H9 (cell line): ENCODE measurements at regions not wholly inside any gene's neighbourhood (a gene's known extent, or its start where the extent isn't known, plus 50 kb on each side); places are given as distances from the start of the nearest gene placed in this dataset.

Source experiments
- DNase-seq: peaks from one replicate; pipeline ENCODE4 v3.0.0-alpha.2; 2017
- H2AFZ ChIP-seq: one replicate; pipeline ENCODE4 v1.6.1; 2013; ENCODE audit warnings: mild to moderate bottlenecking, low read length, control low read depth, moderate library complexity
- H2AK5ac ChIP-seq: 2 replicates; pipeline ENCODE4 v1.6.1; 2013; ENCODE audit warnings: low read length, control low read depth, mixed read lengths; ENCODE audit not compliant: insufficient read length
- H2BK120ac ChIP-seq: one replicate; pipeline ENCODE4 v1.6.1; 2013; ENCODE audit warnings: low read depth, mild to moderate bottlenecking, low read length, control low read depth, inconsistent platforms; ENCODE audit not compliant: poor library complexity, severe bottlenecking
- H2BK12ac ChIP-seq: 2 replicates; pipeline ENCODE4 v1.6.1; 2013; ENCODE audit warnings: low read length, control low read depth, mixed read lengths, low read depth; ENCODE audit not compliant: insufficient read length
- H2BK15ac ChIP-seq: 2 replicates; pipeline ENCODE4 v1.6.1; 2013; ENCODE audit warnings: low read depth, low read length, control low read depth
- H2BK20ac ChIP-seq: one replicate; pipeline ENCODE4 v1.6.1; 2013; ENCODE audit warnings: low read depth, mild to moderate bottlenecking, low read length, control low read depth, inconsistent platforms; ENCODE audit not compliant: poor library complexity, severe bottlenecking
- H2BK5ac ChIP-seq: 2 replicates; pipeline ENCODE4 v1.6.1; 2013; ENCODE audit warnings: low read length, control low read depth, mixed read lengths; ENCODE audit not compliant: insufficient read length
- H3K14ac ChIP-seq: 2 replicates; pipeline ENCODE4 v1.6.1; 2013; ENCODE audit warnings: low read length, control low read depth; ENCODE audit not compliant: insufficient read depth
- H3K18ac ChIP-seq: 2 replicates; pipeline ENCODE4 v1.6.1; 2013; ENCODE audit warnings: low read depth, mild to moderate bottlenecking, mixed read lengths, low read length, control low read depth; ENCODE audit not compliant: insufficient read length
- H3K23ac ChIP-seq: 2 replicates; pipeline ENCODE4 v1.6.1; 2013; ENCODE audit warnings: low read length, control low read depth, mixed read lengths, low read depth; ENCODE audit not compliant: insufficient read length
- H3K23me2 ChIP-seq: 2 replicates; pipeline ENCODE4 v1.6.1; 2013; ENCODE audit warnings: low read depth, mild to moderate bottlenecking, mixed read lengths, low read length, control low read depth; ENCODE audit not compliant: insufficient read length, poor library complexity, severe bottlenecking
- H3K27ac ChIP-seq: 2 replicates; pipeline ENCODE4 v1.5.1; 2013; ENCODE audit warnings: low read length, control low read depth, mixed read lengths, low read depth; ENCODE audit not compliant: insufficient read length
- H3K27me3 ChIP-seq: 2 replicates; pipeline ENCODE4 v1.6.1; 2013; ENCODE audit warnings: low read length, control low read depth, inconsistent platforms; ENCODE audit not compliant: insufficient read depth
- H3K4ac ChIP-seq: 2 replicates; pipeline ENCODE4 v1.6.1; 2013; ENCODE audit warnings: low read depth, mild to moderate bottlenecking, control low read depth, inconsistent platforms, low read length, moderate library complexity
- H3K4me1 ChIP-seq: 2 replicates; pipeline ENCODE4 v1.6.1; 2013; ENCODE audit warnings: low read length, control low read depth, inconsistent platforms; ENCODE audit not compliant: insufficient read depth
- H3K4me2 ChIP-seq: 2 replicates; pipeline ENCODE4 v1.6.1; 2013; ENCODE audit warnings: low read length, control low read depth, mixed read lengths; ENCODE audit not compliant: insufficient read length, insufficient read depth
- H3K56ac ChIP-seq: 2 replicates; pipeline ENCODE4 v1.6.1; 2013; ENCODE audit warnings: low read depth, mild to moderate bottlenecking, mixed read lengths, low read length, control low read depth; ENCODE audit not compliant: insufficient read length
- H3K79me1 ChIP-seq: 2 replicates; pipeline ENCODE4 v1.6.1; 2013; ENCODE audit warnings: low read depth, mild to moderate bottlenecking, moderate library complexity, low read length, control low read depth, inconsistent platforms; ENCODE audit not compliant: insufficient read depth, poor library complexity, severe bottlenecking
- H3K79me2 ChIP-seq: 2 replicates; pipeline ENCODE4 v1.6.1; 2013; ENCODE audit warnings: low read length, control low read depth, inconsistent platforms; ENCODE audit not compliant: insufficient read depth
- H3K9ac ChIP-seq: 2 replicates; pipeline ENCODE4 v1.6.1; 2013; ENCODE audit warnings: low read length, control low read depth, mixed read lengths; ENCODE audit not compliant: insufficient read length; ENCODE audit errors: extremely low read depth
- H3K9me3 ChIP-seq: one replicate; pipeline ENCODE4 v1.6.1; 2013; ENCODE audit warnings: low read depth, low read length, inconsistent platforms; ENCODE audit not compliant: control insufficient read depth
- H3T11ph ChIP-seq: one replicate; pipeline ENCODE4 v1.6.1; 2013; ENCODE audit warnings: mild to moderate bottlenecking, low read length, control low read depth, inconsistent platforms
- H4K20me1 ChIP-seq: one replicate; pipeline ENCODE4 v1.6.1; 2013; ENCODE audit not compliant: control insufficient read depth, insufficient read length, insufficient read depth
- H4K5ac ChIP-seq: 2 replicates; pipeline ENCODE4 v1.6.1; 2013; ENCODE audit warnings: low read depth, mild to moderate bottlenecking, mixed read lengths, low read length, control low read depth; ENCODE audit not compliant: insufficient read length
- H4K8ac ChIP-seq: replicated peaks from 2 replicates; pipeline ENCODE4 v1.6.1; 2013; ENCODE audit warnings: low read length, control low read depth, mixed read lengths, low read depth; ENCODE audit not compliant: insufficient read length
- H4K91ac ChIP-seq: 2 replicates; pipeline ENCODE4 v1.6.1; 2013; ENCODE audit warnings: low read depth, mild to moderate bottlenecking, moderate library complexity, mixed read lengths, low read length, control low read depth; ENCODE audit not compliant: insufficient read length
- H3K27ac Mint-ChIP-seq, 3 experiments: 2 replicates in 2 of 3; 3 replicates in 1 of 3; pipeline ENCODE4 v1.8.0; 2020 to 2021; ENCODE audit warnings: mixed read lengths in 3 of 3, mild to moderate bottlenecking in 1 of 3, moderate library complexity in 1 of 3
- H3K27me3 Mint-ChIP-seq: 2 replicates; pipeline ENCODE4 v1.8.0; 2021; ENCODE audit warnings: low read depth, mild to moderate bottlenecking, moderate library complexity, mixed read lengths
- H3K36me3 Mint-ChIP-seq, 3 experiments: 2 replicates in 2 of 3; 3 replicates in 1 of 3; pipeline ENCODE4 v1.8.0; 2020 to 2021; ENCODE audit warnings: low read depth in 3 of 3, mixed read lengths in 3 of 3; ENCODE audit not compliant: insufficient read depth in 1 of 3
- H3K4me1 Mint-ChIP-seq, 2 experiments: 2 replicates each; pipeline ENCODE4 v1.8.0; 2020; ENCODE audit warnings: mixed read lengths in 2 of 2
- H3K4me3 Mint-ChIP-seq, 2 experiments: 2 replicates in 1 of 2; 3 replicates in 1 of 2; pipeline ENCODE4 v1.8.0; 2020 to 2021; ENCODE audit warnings: mild to moderate bottlenecking in 2 of 2, mixed read lengths in 2 of 2, moderate library complexity in 1 of 2
- H3K9me3 Mint-ChIP-seq, 2 experiments: 2 replicates in 1 of 2; 3 replicates in 1 of 2; pipeline ENCODE4 v1.8.0; 2020; ENCODE audit warnings: mild to moderate bottlenecking in 2 of 2, mixed read lengths in 2 of 2, moderate library complexity in 1 of 2
- CTCF ChIP-seq: fragments of 200-600 bp; sonication (generic); conservative IDR thresholded peaks from 3 replicates; pipeline ENCODE4 v1.8.0; 2021; ENCODE audit warnings: antibody characterized with exemption, mild to moderate bottlenecking
- WGBS: extraction: QIAGEN DNeasy Blood & Tissue Kit; methylation state at CpG from one replicate; pipeline ENCODE4 v1.1.7; 2013; ENCODE audit warnings: missing lambda C conversion rate, low lambda C conversion rate, mixed read lengths; ENCODE audit not compliant: insufficient read length; ENCODE audit errors: extremely low coverage; 5-methylcytosine and 5-hydroxymethylcytosine counted together

- Histone ChIP-seq H2BK15ac (no peak overlapping the region), H3K4me2 (no peak overlapping the region), H3K23ac (no peak overlapping the region), H3K27ac (no peak overlapping the region), H2BK120ac (no peak overlapping the region), H2AFZ (no peak overlapping the region), H3K4me1 (no peaks in the 10 kb centered on the region), H3K56ac (no peak overlapping the region), H4K5ac (no peak overlapping the region), H3K27me3 (no peaks in the 10 kb centered on the region), H3K14ac (no peak overlapping the region), H4K8ac (no peak overlapping the region), H3K79me2 (no peaks in the 10 kb centered on the region), H3K79me1 (no peaks in the 10 kb centered on the region), H3K9me3 (no peaks in the 10 kb centered on the region), H3K9ac (no peak overlapping the region), H3K23me2 (no peaks in the 10 kb centered on the region), H3K4ac (no peak overlapping the region), H4K20me1 (no peaks in the 10 kb centered on the region), H2BK12ac (no peak overlapping the region), H2BK5ac (no peak overlapping the region), H3T11ph (no peak overlapping the region), H4K91ac (no peak overlapping the region), H2BK20ac (no peak overlapping the region), H3K18ac (no peak overlapping the region), H2AK5ac (no peak overlapping the region)
- Mint-ChIP-seq H3K4me3 (no peak overlapping the region), H3K4me1 (peaks cover 2% of the 10 kb centered on the region in 2 experiments), H3K36me3 (no peaks in the 10 kb centered on the region), H3K27ac (no peak overlapping the region), H3K9me3 (peaks cover 0 to 3% of the 10 kb centered on the region in 2 experiments; a peak in 2 of 5 replicates), H3K27me3 (no peaks in the 10 kb centered on the region; the same call in 1 of the 2 replicates)
- no CpG with 5 or more reads among the region's 1 CpG for WGBS
- no peak for TF ChIP-seq CTCF
- DNase-seq = no peak
Observed at GRCh38 chr6:147061252-147061651, 143.0 kb upstream of the STXBP5 start.
